HTR-8/SVneo (cell line): ENCODE measurements at regions not wholly inside any gene's neighbourhood (a gene's known extent, or its start where the extent isn't known, plus 50 kb on each side); places are given as distances from the start of the nearest gene placed in this dataset.
"Not testable (repeated sequence)": the region's sequence is repeated elsewhere in the genome, so short reads cannot be mapped to it uniquely, and the experiment has no call there.

Experiments used
- DNase-seq: peaks from one replicate; pipeline ENCODE4 v3.0.0; 2011; ENCODE audit warnings: low spot score, mixed read lengths; ENCODE audit not compliant: insufficient read length
- FAIRE-seq: peaks from 2 replicates; lab custom pipeline; 2011; peaks lifted over from hg19 to GRCh38; lab: Jason Lieb, UNC

DNA sequence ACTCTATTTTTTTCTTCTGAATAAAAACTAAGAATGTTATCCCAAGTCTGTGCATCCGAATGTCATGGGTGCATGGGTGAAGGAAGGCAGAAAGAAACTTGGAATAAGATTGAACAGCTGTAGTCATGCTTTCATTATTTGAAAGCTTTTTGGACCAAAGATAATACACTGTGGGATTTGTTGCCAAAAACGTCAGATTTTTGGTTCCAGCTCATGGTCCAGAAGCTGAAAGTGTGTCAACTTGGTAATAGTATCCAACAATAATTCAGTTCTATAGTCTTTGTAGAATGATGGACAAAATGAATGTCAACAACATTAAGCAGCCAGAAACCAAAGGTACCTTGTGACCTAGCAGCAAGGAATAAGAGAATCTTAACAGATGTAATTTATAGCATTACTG lies 327.9 kb upstream of the ADAMTS9 start:
- FAIRE-seq: no peak
- DNase-seq: no peak

DNA sequence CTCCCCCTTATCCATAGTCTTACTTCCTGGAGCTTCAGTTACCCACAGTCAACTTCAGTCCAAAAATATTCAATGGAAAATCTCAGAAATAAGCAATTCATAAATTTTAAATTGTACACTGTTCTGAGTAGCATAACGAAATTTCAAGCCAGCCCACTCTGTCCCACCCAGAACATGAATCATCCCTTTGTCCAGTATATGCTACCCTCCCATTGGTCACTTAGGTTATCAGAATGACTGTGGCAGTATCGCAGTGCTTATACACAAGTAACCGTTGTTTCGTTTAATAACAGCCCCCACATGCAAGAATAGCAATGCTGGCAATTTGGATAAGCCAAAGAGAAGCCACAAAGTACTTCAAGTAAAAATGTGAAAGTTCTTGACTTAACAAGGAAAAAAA lies 325.3 kb upstream of the ADAMTS9 start:
- FAIRE-seq: no peak
- DNase-seq: no peak

DNA sequence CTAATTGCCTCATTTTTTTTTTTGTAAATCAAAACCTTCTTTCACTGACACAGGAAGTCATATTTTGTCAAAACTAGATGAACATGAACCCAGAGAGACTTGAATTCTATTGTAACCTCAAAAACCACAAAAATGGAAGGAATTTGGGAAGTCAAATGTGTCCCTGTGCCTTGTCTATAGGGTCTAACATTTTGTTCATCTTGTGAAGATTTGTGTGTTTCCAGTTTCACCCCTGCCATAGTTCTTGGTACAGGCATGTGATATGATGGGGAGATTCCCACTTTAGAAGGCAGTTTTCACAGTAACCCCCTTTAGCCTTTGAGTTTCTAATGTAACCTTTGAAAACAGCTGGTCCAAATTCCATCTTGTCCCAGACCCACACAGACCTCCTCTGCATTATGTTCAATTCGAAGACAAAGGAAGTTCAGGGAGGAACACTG lies 318.5 kb upstream of the ADAMTS9 start:
- no peak for DNase-seq
- FAIRE-seq: no peak

DNA sequence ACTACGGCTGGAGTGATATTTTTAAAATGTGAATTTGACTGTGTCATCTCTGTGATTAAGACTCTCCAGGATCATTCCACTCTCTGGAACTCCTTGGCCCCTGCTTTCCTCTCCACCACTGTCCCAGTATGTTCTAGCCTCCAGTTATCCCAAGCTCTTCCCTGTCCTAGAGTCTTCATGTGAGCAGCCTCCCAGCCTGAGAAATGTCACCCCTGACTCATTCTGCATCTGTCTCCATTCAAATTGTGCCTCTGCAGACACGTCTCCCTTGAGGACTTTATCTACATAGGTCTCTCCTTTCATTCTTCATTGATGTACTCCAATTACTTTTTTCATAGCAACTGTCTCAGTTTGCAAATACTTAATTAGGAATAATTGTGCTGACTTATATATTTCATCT lies 317.7 kb upstream of the ADAMTS9 start:
- DNase-seq: no peak

DNA sequence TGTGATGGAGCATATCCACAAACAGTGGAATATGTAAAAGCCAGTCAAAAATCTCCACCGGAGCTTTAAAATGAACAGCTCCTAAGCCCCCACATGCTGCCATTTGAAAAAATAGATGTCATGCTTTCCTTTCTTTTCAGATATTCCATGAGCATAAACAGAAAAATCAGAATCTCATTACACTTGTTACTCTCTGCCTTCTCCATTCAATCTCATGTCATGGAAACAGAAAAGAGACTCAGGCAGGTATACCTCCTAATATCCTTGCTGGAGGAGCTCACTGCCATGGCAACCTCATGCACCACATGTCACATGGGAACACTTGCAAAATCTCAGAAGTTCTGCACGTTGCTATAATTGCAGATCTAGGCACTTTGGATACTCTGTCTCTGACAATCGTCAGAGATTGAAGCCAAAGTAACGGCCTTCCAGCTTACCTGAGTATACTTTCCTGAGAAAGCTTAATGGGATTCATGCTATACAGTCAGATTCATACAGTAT lies 317.0 kb upstream of the ADAMTS9 start:
- no peak for FAIRE-seq
- DNase-seq: no peak

More for the DNA sequence above, 317.7 kb upstream of the ADAMTS9 start:
- no peak for FAIRE-seq

DNA sequence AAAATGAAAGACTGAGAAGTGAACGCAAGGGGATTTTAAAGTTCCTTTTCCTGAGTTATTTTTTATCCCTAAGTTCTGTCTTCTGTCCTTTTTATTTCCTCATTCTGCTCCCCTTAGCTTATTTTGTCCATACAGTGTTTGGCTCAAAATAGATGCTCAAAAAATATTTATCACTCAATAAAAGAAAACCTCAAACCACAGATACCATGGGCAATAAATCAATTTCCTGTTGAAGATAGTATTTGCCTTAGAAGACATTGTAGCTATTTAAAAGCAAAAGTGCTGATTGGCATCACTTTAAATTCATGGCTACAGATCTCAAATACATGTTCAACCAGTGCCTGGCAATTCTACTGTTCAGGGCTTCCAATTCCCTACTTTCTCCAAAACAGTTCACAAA lies 316.5 kb upstream of the ADAMTS9 start:
- DNase-seq (no peak), FAIRE-seq (no peak)

DNA sequence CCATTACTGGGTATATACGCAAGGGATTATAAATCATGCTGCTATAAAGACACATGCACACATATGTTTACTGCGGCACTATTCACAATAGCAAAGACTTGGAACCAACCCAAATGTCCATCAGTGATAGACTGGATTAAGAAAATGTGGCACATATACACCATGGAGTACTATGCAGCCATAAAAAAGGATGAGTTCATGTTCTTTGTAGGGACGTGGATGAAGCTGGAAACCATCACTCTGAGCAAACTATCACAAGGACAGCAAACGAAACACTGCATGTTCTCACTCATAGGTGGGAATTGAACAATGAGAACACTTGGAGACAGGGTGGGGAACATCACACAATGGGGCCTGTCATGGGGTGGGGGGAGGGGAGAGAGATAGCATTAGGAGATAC lies 313.3 kb upstream of the ADAMTS9 start:
- not testable (repeated sequence) for DNase-seq, FAIRE-seq

DNA sequence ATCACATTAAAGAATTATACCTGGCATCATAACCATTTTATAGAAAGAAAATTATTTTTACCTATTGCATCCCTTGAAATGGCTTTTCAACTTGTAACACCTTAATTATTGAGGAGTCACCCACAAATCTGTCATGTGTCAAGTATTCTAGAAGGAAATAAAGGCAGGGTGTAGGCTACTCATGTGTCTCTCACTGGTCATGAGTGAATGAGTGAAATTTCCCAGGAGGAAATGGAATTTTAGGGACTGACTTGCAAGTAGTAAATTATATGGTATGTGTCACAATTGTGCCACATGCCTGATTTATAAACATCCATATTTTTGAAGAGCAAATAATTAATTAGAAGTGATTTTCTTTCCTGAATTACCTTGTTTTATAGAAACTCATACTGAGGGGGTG lies 310.5 kb upstream of the ADAMTS9 start:
- DNase-seq (no peak), FAIRE-seq (no peak)

DNA sequence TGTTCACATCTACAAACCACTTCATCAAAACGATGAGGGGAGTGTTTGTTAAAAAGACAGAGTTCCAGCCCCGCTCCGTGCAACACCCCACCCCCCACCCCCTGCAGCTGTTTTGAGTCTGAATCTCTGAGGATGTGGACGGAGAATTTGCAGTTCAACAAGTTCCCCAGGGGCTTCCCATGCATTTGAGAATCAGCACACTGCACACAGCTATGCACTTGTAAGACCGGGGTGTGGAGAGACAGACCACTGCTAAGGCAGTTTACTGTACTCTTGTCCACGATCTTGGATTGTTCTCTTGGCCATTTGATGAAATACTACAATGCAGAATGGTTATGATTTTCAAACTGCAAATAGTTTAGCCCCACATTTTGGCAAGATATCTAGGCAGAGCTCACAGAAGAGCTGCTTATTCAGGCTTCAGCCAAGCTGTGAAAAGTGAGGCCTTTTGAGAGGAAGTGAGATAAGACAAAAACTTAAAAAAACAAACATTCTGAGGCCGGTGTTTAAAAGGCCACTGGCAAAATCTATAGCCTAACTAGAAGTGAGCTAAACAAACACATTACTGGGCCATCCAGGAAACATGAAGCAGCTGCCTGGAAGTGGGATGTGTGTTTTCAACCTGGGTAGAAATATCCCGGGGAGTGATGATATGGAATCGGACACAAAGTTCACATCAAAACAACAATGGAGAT lies 308.2 kb upstream of the ADAMTS9 start:
- no peak for FAIRE-seq
- no peak for DNase-seq

DNA sequence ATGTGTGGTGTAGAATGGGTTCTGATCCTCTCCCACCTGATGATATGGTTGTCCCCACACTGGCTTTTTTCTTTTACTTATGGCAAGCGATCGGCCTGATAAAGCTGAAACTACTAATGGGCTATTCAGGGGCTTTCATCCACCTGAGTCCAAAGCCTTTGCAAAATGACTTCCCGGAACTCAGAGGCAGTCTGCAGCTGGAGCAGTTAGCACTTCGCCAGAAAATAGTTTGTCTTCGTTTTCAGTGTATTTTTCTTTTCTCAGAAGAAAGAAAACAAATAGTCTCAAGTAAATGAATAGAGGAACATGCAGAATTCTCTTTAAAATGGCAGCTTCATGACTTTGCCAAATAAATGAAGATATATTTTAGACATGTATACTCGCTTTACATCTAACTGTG lies 306.0 kb upstream of the ADAMTS9 start:
- no peak for DNase-seq
- no peak for FAIRE-seq

DNA sequence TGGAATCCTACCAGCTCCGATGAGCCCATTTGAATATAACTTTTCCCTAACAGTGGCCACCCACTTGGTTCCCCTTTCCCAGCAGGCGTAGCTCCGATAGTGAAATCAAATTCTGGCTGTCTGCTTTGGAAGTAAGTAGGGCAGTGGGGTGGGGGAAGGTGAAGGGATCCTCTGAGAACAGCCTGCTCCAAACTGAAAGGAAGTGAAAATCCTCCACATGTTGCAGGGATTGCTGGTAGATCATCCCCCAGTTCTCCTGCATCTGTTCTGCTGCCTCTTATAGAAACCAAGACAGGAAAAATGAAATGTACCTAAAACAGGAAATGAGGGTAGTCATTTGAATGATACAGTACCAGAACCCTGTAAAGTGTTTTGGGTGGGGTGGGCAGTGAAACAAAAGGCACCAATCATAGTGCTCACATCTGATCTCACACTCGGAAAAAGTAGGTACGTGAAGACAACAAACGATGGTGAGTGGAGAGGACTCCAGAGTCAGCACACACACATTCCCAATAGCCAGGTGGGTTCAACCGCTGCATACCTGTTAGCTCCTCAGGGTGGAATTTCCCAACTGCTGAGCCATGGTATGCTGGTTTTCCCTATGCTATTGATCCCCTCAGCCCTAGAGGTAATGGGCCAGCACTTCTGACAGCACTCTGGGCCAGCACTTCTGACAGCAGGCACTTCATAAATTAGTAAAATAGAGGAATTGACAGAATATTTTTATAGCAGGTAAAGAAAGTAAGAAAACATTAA lies 304.9 kb upstream of the ADAMTS9 start:
- DNase-seq (no peak), FAIRE-seq (no peak)

DNA sequence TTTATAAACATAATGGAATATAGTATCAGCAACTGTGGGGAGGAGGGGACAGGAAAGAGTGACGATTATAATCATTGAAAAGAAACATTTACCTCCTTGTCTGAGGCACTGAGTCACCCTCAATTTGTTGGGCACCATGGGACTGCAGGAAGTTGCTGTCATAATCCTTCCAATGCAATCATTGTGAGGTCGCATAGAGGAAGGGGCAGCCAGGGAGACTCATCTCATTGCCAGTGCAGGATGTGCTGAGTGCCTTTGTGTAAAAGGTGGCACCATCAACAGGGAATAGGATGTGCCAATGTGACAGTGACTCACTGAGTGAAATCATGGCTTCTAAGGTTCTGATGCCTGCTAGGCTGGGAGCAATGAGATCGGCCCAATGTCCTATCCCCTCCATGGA lies 300.4 kb upstream of the ADAMTS9 start:
- DNase-seq (no peak), FAIRE-seq (no peak)

DNA sequence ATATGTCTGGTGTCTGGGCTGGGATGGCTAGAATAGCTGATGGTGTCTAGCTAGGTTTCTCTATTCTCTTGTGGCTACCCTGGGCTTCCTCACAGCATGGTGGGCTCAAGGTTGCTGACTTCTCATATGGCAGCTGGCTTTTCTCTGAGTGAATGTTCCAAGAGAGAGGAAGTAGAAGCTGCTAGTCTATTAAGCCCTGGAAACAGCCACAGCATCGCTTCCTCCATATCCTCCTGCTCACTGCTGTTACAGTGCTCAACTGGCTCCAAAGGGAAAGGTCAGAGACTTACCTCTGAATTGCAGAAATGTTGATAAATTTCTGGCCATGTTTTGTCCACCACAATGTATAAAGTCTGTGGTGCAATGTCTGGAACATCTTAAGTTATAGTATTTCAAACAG lies 299.9 kb upstream of the ADAMTS9 start:
- FAIRE-seq (no peak), DNase-seq (no peak)

DNA sequence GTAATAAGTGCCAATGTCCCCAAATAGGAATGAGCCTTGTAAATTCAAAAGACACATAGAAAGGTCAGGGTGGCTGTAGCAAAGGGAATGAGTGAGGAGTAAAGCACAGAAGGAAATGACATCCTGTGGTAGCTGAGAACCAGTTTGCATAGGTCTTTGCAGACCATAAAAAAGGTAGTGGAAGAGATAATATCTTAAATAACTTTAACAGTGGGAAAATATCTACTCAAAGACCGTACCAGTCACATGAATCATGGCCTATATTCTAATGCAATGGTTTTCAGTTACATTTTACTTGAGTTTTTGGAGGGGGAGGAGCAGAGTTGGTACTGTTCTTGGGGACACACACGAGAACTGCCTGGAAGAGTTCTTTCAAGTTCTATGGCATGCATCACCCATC lies 297.3 kb upstream of the ADAMTS9 start:
- DNase-seq (no peak), FAIRE-seq (no peak)

DNA sequence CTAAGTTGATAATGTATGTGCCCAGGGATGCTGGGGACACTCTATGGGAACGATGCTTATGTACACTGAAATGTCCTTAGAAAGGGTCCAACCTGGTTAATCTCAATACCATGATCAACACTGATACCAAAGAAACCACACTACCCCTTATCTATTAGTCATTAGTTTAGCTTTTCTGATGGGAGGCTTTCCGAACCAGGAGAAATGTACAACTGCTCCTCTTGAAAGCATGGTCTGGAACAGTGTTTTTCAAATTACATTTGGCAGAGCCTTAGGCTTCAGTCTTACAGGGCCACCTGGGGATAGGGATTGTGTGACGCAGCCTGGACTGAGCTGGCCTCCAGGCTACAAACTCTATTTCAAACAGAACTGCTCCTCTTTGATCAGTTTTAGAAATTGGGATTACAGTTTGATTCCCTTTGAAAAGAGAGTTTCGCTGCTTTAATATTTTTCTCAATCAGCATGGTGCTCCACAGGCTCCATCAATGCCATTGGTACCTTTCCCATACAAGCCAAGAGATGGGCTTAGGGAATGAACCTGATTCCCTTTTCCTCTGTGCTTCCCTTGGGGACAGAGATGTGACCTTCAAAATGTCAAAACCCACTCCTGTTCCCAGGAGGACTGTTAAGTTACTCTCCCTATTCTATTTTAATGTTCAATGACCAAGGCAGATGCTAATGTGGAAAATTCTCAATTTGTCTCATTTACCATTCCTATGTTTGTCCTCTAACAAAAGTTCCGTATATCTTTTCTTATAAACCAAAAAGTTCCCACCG lies 296.0 kb upstream of the ADAMTS9 start:
- FAIRE-seq (no peak), DNase-seq (no peak)

DNA sequence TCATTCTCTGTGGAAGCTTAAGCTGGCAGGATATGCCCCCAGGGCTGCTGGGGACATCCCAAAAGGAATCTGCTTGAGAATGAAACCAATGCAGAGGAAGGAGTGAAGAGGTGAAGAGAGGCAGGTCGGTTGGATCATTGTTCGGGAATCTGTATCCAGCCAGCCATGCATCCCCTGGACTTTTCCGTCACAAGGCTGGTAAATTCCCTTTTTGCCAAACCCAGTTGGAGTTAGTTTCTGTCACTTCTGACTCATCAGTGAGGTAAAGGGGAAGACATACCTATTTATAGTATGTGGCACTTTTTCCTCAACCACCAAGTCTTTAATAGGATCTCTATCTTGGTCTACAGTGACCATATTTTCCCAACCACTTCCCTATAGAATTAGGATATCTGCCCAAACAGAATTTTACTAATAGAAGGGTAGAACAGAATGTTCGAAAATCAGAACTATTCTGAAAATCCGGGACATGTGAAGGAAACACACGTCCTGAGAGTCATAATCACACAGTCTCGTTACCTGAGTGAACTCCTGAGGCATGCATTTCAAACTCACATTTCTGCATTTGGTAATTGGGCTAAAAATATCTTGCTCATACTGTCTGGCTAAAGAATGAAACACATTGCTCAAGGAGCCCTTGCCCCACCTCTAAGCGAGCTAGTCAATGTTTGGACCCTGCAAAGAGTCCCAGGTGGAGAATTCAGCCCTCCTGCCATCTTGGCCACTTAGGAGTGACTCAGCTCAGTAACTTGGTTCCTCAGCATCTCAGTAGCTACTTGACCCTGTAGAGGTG lies 289.7 kb upstream of the ADAMTS9 start:
- DNase-seq: no peak
- FAIRE-seq: no peak

DNA sequence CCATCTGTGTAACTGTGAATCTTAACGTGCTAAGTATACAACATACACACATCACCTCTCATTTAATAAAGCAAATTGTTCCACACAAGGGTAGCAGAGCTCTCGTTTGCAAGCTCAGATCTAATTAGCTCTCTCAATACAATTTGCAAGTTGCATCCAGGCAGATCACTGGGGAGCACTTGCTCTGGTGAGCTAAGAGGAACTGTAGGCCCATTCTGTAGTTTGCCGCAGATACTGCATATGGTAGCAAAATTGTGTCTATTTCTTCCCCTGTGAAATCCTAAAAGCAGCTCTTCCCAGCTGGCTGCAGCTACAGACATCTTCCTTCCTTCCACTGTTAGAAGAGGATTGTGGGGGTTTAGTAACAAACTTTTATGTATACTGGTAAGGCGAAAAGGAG lies 288.7 kb upstream of the ADAMTS9 start:
- FAIRE-seq: no peak

DNA sequence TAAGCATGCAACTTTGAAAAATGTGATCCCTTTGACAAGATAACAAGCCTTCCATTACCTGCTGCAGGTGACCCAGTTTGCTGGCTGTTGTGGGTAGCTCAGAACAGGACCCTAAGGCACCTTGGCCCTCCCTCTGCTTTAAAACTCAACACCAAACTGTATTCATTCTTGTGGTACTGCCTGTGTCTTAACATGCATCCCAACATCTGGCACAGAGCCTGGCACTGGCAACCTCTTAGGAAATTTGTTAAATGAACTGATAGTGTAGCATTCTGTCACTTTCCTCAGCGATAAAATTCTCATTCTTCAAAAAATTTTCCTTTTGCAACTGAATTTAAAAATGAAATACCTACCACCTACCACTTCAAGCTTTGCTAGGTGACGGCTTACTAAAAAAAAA lies 287.3 kb upstream of the ADAMTS9 start:
- FAIRE-seq (no peak), DNase-seq (no peak)

More for the DNA sequence above, 288.7 kb upstream of the ADAMTS9 start:
- DNase-seq: no peak

DNA sequence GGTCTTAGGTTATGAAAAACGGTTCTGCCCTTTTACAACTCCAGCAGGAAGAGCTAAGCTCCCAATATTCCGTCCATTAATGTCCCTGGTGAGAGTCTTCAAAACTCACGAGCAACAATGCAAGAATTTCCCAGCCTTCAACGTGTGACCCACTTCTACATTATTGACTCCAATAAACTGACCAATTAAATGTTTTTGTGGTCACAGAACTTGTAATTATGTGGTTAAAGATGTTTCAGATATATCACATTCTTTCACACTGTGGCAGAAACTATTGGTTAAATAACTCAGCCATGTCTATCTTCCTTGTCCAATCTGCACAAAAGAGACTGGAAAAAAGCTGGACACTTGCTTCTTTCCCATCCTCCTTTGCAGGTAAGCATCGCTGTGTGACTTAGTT lies 286.6 kb upstream of the ADAMTS9 start:
- FAIRE-seq (no peak), DNase-seq (no peak)

DNA sequence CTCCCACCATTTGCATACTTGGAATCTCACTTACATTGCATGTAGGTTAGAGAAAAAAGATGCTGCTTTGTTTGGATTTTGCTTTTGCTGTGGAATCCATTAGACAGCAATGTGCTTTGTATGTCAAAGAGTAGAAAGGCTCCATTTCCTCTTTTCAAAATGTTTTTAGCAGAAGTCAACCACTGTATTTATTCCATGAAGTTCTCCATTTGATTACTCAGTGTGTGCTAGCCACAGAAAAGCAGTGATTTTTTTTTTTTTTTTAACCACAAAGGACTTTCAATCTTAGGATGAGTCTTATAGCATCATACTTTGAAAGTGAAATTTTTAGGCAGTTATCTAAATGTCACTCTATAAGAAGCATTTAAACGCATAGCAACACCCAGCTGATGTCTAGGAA lies 285.0 kb upstream of the ADAMTS9 start:
- FAIRE-seq: no peak
- DNase-seq: no peak
